ENCODE measurements at regions not wholly inside any gene's neighbourhood (a gene's known extent, or its start where the extent isn't known, plus 50 kb on each side); places are given as distances from the start of the nearest gene placed in this dataset.

GRCh38 chr1:29385966-29386365 lies 149.6 kb downstream of the PTPRU start:
- DNase-seq (ENCODE audit: low spot score), result no peak

- DNase-seq (ENCODE audit: low spot score), result no peak
Observed at GRCh38 chr1:29384496-29385015, 148.2 kb downstream of the PTPRU start.

- DNase-seq (ENCODE audit: low spot score), result no peak
Observed at GRCh38 chr1:29383746-29384371, 147.5 kb downstream of the PTPRU start.

- DNase-seq (ENCODE audit: low spot score), result no peak
Observed at GRCh38 chr1:29382851-29383745, 146.8 kb downstream of the PTPRU start.

- no peak for DNase-seq (ENCODE audit: low spot score)
Observed at GRCh38 chr1:29381426-29381825, 145.1 kb downstream of the PTPRU start.

GRCh38 chr1:29380532-29380931 lies 144.2 kb downstream of the PTPRU start:
- DNase-seq (ENCODE audit: low spot score), result no peak

- DNase-seq (ENCODE audit: low spot score), result peak; percentile 58
Observed at GRCh38 chr1:29379443-29380073, 143.2 kb downstream of the PTPRU start.

Small RNA genes lying in the stretch of these regions (small RNA-seq; reads per million reads assigned to genes)
- gene AL021921.1, result 0 reads per million in 2 experiments

Measured in SK-N-DZ (cell line).